ENCODE measurements at regions not wholly inside any gene's neighbourhood (a gene's known extent, or its start where the extent isn't known, plus 50 kb on each side); places are given as distances from the start of the nearest gene placed in this dataset.

DNA sequence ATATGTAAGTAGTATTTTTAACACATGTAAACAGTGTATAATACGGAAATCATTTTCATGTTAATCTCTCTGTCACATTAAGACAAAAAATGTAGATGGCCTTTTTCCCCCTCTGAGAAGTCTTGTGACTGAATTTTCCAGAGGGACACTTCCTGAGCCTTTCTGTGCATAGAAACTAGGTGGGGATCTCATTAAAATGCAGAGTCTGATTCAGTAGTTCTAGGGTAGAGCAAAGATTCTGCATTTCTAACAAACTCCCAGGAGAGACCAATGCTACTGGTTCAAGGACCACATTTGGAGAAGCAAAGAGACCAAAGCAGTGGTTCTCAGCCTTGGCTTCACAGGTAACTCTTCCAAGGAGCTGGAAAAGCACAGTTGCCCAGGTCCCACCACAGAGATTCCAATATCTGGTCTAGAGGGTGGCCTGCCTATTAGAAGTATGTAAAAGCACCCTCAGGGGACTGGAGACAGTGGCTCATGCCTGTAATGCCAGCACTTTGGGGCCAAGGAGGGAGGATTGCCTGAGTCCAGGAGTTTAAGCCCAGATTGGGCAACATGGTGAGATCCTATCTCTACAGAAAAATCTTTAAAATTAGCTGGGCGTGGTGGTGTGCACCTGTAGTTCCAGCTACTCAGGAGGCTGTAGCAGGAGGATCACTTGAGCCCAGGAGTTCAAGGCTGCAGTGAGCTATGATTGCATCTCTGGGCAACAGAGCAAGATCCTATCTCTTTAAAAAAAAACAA, 378.5 kb downstream of the KIF16B start:
- Histone ChIP-seq H3K79me1 (ENCODE audit: low read depth in 1 of 2, low read length in 2 of 2) (no peaks in the 10 kb centered on the region), H3K36me3 (ENCODE audit: control insufficient read depth, insufficient read depth, low read length) (no peaks in the 10 kb centered on the region), H2BK15ac (ENCODE audit: low read depth, low read length) (no peak overlapping the region), H4K5ac (ENCODE audit: low read depth, low read length) (no peak overlapping the region), H3K27me3 (ENCODE audit: control insufficient read depth, insufficient read depth, low read length) (no peaks in the 10 kb centered on the region), H2AK9ac (replicated peaks; ENCODE audit: low read depth, low read length, poor library complexity) (no peak overlapping the region), H3K14ac (replicated peaks; ENCODE audit: low read depth, low read length) (no peak overlapping the region), H2AK5ac (ENCODE audit: low read depth, low read length) (no peak overlapping the region), H3K23ac (ENCODE audit: low read depth, low read length) (no peak overlapping the region), H3K9me1 (ENCODE audit: insufficient read depth, low read length) (no peaks in the 10 kb centered on the region), H3K9me3 (ENCODE audit: control insufficient read depth, insufficient read depth, low read length) (peaks cover 5% of the 10 kb centered on the region), H3K4me1 (ENCODE audit: control insufficient read depth, insufficient read depth, low read length) (no peaks in the 10 kb centered on the region), H2BK120ac (ENCODE audit: low read depth, low read length) (no peak overlapping the region), H3K4me2 (ENCODE audit: low read depth, low read length) (no peak overlapping the region), H4K91ac (ENCODE audit: insufficient read depth, low read depth, low read length) (no peak overlapping the region), H2BK20ac (ENCODE audit: low read depth, low read length) (no peak overlapping the region), H4K8ac (ENCODE audit: low read depth in 2 of 2, low read length in 2 of 2) (no peak overlapping the region), H2BK5ac (ENCODE audit: low read depth, low read length, poor library complexity, severe bottlenecking) (no peak overlapping the region), H4K20me1 (ENCODE audit: insufficient read depth, low read length) (no peaks in the 10 kb centered on the region), H3K4ac (ENCODE audit: low read depth, low read length) (no peak overlapping the region), H3K18ac (ENCODE audit: low read depth, low read length) (no peak overlapping the region), H3K27ac (ENCODE audit: insufficient read depth, low read length) (no peak overlapping the region), H3K9ac (ENCODE audit: low read depth, low read length) (no peak overlapping the region), H3K4me3 (ENCODE audit: insufficient read depth, low read depth, low read length) (no peak overlapping the region), H3K56ac (ENCODE audit: extremely low read depth, insufficient read depth, low read length) (no peak overlapping the region), H2AFZ (replicated peaks; ENCODE audit: low read length, poor library complexity) (no peak overlapping the region)
- intact Hi-C loops (cut with micrococcal nuclease): no loop called here
- ATAC-seq (ENCODE audit: low read depth): no peak
- DNase-seq: no peak
- TF ChIP-seq MAZ (IDR thresholded peaks at IDR 0.05; ENCODE audit: borderline replicate concordance, low read depth, low read length): no peak
- WGBS, 2 experiments (ENCODE audit: extremely low coverage in 2 of 2, insufficient read length in 1 of 2): no CpG with 5 or more reads among the region's 2 CpGs
- in situ Hi-C loops (cut with MboI; ENCODE audit: low sequenced_read_pairs): no loop called here
- POLR2A ChIA-PET (ENCODE audit: unreplicated experiment): no interaction called here
- no TSS peak for BruUV-seq (replicated peaks)
- CTCF ChIA-PET: no interaction called here
- dilution Hi-C loops (cut with HindIII; ENCODE audit: low sequenced_read_pairs, unreplicated experiment): no loop called here
